Progenitor cell of endocrine pancreas (in vitro differentiated cells): ENCODE measurements at regions not wholly inside any gene's neighbourhood (a gene's known extent, or its start where the extent isn't known, plus 50 kb on each side); places are given as distances from the start of the nearest gene placed in this dataset.
"Not testable (repeated sequence)": the region's sequence is repeated elsewhere in the genome, so short reads cannot be mapped to it uniquely, and the experiment has no call there.

Experiments
- DNase-seq: peaks from one replicate; pipeline ENCODE4 v3.0.0; 2021; ENCODE audit warnings: low spot score; ENCODE audit not compliant: unreplicated experiment
- H3K27ac Mint-ChIP-seq: 2 replicates; pipeline ENCODE4 v1.8.0; 2021; ENCODE audit warnings: mild to moderate bottlenecking, moderate library complexity, mixed read lengths
- H3K27me3 Mint-ChIP-seq: 2 replicates; pipeline ENCODE4 v1.8.0; 2021; ENCODE audit warnings: mixed read lengths
- H3K36me3 Mint-ChIP-seq: 2 replicates; pipeline ENCODE4 v1.8.0; 2022; ENCODE audit warnings: mixed read lengths; ENCODE audit not compliant: insufficient read depth
- H3K4me1 Mint-ChIP-seq: 2 replicates; pipeline ENCODE4 v1.8.0; 2021; ENCODE audit warnings: low read depth, mixed read lengths
- H3K4me3 Mint-ChIP-seq: 2 replicates; pipeline ENCODE4 v1.8.0; 2021; ENCODE audit warnings: low read depth, mild to moderate bottlenecking, moderate library complexity, mixed read lengths
- H3K9me3 Mint-ChIP-seq: 2 replicates; pipeline ENCODE4 v1.8.0; 2021; ENCODE audit warnings: low read depth, mixed read lengths
- TF ChIP-seq, protein P1 (sequence below): fragments of 200-600 bp; sonication (generic); IDR thresholded peaks from one replicate; pipeline ENCODE4 v1.5.0; 2021; ENCODE audit warnings: antibody characterized with exemption, mild to moderate bottlenecking; ENCODE audit not compliant: unreplicated experiment

GRCh38 chr18:42514512-42514911 lies 559.5 kb downstream of the PIK3C3 start:
- no peak overlapping the region for H3K4me3 Mint-ChIP-seq
- TF ChIP-seq, protein P1, sequence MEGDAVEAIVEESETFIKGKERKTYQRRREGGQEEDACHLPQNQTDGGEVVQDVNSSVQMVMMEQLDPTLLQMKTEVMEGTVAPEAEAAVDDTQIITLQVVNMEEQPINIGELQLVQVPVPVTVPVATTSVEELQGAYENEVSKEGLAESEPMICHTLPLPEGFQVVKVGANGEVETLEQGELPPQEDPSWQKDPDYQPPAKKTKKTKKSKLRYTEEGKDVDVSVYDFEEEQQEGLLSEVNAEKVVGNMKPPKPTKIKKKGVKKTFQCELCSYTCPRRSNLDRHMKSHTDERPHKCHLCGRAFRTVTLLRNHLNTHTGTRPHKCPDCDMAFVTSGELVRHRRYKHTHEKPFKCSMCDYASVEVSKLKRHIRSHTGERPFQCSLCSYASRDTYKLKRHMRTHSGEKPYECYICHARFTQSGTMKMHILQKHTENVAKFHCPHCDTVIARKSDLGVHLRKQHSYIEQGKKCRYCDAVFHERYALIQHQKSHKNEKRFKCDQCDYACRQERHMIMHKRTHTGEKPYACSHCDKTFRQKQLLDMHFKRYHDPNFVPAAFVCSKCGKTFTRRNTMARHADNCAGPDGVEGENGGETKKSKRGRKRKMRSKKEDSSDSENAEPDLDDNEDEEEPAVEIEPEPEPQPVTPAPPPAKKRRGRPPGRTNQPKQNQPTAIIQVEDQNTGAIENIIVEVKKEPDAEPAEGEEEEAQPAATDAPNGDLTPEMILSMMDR: no peak
- DNase-seq: no peak
- peaks cover 8% of the 10 kb centered on the region for H3K36me3 Mint-ChIP-seq
- H3K9me3 Mint-ChIP-seq: peaks cover 6% of the 10 kb centered on the region
- no peak overlapping the region for H3K27ac Mint-ChIP-seq
- peaks cover 34% of the 10 kb centered on the region for H3K4me1 Mint-ChIP-seq
- no peaks in the 10 kb centered on the region for H3K27me3 Mint-ChIP-seq

DNA sequence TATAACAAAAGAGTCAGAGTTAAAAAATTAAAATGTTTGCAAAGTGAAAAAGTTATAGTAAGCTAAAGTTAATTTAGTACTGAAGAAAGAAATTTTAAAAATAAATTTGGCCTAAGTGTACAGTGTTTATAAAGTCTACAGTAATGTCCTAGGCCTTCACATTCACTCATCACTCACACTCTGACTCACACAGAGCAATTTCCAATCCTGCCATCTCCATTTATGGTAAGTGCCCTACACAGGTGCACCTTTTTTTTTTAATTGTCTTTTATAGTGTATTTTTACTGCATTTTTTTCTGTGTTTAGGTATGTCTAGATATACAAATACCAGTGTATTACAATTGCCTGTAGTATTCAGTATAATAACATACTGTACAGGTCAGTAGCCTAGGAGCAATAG lies 562.9 kb downstream of the PIK3C3 start:
- H3K4me1 Mint-ChIP-seq: peaks cover 47% of the 10 kb centered on the region
- DNase-seq: no peak
- TF ChIP-seq, protein P1: no peak
- peaks cover 8% of the 10 kb centered on the region for H3K36me3 Mint-ChIP-seq
- H3K9me3 Mint-ChIP-seq: peaks cover 6% of the 10 kb centered on the region
- H3K27ac Mint-ChIP-seq: no peak overlapping the region
- no peaks in the 10 kb centered on the region for H3K27me3 Mint-ChIP-seq
- H3K4me3 Mint-ChIP-seq: no peak overlapping the region

- not testable (repeated sequence) for H3K27ac Mint-ChIP-seq, H3K9me3 Mint-ChIP-seq, H3K27me3 Mint-ChIP-seq, H3K36me3 Mint-ChIP-seq, DNase-seq, H3K4me3 Mint-ChIP-seq
- peaks cover 49% of the 10 kb centered on the region for H3K4me1 Mint-ChIP-seq
Measured at GRCh38 chr18:42518331-42518730, 563.3 kb downstream of the PIK3C3 start.

- DNase-seq: no peak
- Mint-ChIP-seq H3K4me3 (no peak overlapping the region), H3K9me3 (peaks cover 6% of the 10 kb centered on the region), H3K27ac (peak overlapping the region; percentile 57), H3K4me1 (peaks cover 46% of the 10 kb centered on the region), H3K27me3 (no peaks in the 10 kb centered on the region), H3K36me3 (peaks cover 4% of the 10 kb centered on the region)
- TF ChIP-seq, protein P1: no peak
Measured at GRCh38 chr18:42520138-42520537, 565.1 kb downstream of the PIK3C3 start.

GRCh38 chr18:42525905-42526304 lies 570.9 kb downstream of the PIK3C3 start:
- no peak overlapping the region for H3K4me3 Mint-ChIP-seq
- no peak for DNase-seq
- no peaks in the 10 kb centered on the region for H3K9me3 Mint-ChIP-seq
- TF ChIP-seq, protein P1: no peak
- peaks cover 40% of the 10 kb centered on the region for H3K4me1 Mint-ChIP-seq
- H3K27me3 Mint-ChIP-seq: no peaks in the 10 kb centered on the region
- H3K27ac Mint-ChIP-seq: peak overlapping the region; percentile 52
- H3K36me3 Mint-ChIP-seq: no peaks in the 10 kb centered on the region

GRCh38 chr18:42527766-42528165 lies 572.7 kb downstream of the PIK3C3 start:
- Mint-ChIP-seq H3K9me3 (no peaks in the 10 kb centered on the region), H3K4me1 (peaks cover 27% of the 10 kb centered on the region), H3K27me3 (no peaks in the 10 kb centered on the region), H3K36me3 (no peaks in the 10 kb centered on the region), H3K4me3 (no peak overlapping the region), H3K27ac (no peak overlapping the region)
- TF ChIP-seq, protein P1: no peak
- DNase-seq: no peak
